Panc1 (cell line): ENCODE measurements at regions not wholly inside any gene's neighbourhood (a gene's known extent, or its start where the extent isn't known, plus 50 kb on each side); places are given as distances from the start of the nearest gene placed in this dataset.

Experiments
- ATAC-seq: fragments of 200-7000 bp; cut with Tn5 transposase; 2 replicates; pipeline ENCODE4 v1.9.1; 2020; ENCODE audit warnings: mild to moderate bottlenecking, moderate library complexity
- BruUV-seq: library from RNA; stranded (reverse); fragments of 400-500 nt; replicated peaks from 2 replicates; lab custom pipeline; 2021; lab: Mats Ljungman, UMichigan
- CTCF ChIA-PET: fragments of 300-600 bp; sonication (Branson Sonifier 250); formaldehyde crosslinking; loops from one replicate; lab custom pipeline; 2022; ENCODE audit warnings: antibody characterized with exemption; lab: Charles Lee
- POLR2A ChIA-PET: fragments of 300-600 bp; sonication (Branson Sonifier 250); formaldehyde crosslinking; loops from one replicate; lab custom pipeline; 2022; ENCODE audit warnings: antibody characterized with exemption; lab: Charles Lee
- DNase-seq: peaks from one replicate; pipeline ENCODE4 v3.0.0-alpha.2; 2010; ENCODE audit warnings: low read depth, low spot score
- H3K27ac ChIP-seq: 2 replicates; pipeline ENCODE4 v1.5.1; 2011; ENCODE audit warnings: mild to moderate bottlenecking, low read length, inconsistent platforms
- H3K27me3 ChIP-seq: fragments of 200-500 bp; sonication (Bioruptor generic); 2 replicates; pipeline ENCODE4 v1.6.0; 2014; ENCODE audit warnings: low read length, inconsistent platforms; ENCODE audit not compliant: control insufficient read depth, insufficient read depth
- H3K36me3 ChIP-seq: fragments of 200-500 bp; sonication (Bioruptor generic); 2 replicates; pipeline ENCODE4 v1.5.1; 2014; ENCODE audit warnings: inconsistent platforms, mild to moderate bottlenecking, low read length, moderate library complexity; ENCODE audit not compliant: control insufficient read depth, insufficient read depth
- H3K4me1 ChIP-seq: 2 replicates; pipeline ENCODE4 v1.5.1; 2011; ENCODE audit warnings: inconsistent platforms, mild to moderate bottlenecking, low read length, moderate library complexity; ENCODE audit not compliant: control insufficient read depth, insufficient read depth
- H3K4me3 ChIP-seq, 2 experiments: 2 replicates each; pipeline ENCODE4 v1.5.1; 2011 to 2012; ENCODE audit warnings: low read depth in 2 of 2, low read length in 2 of 2, mild to moderate bottlenecking in 2 of 2, inconsistent platforms in 1 of 2, moderate library complexity in 1 of 2
- H3K9me3 ChIP-seq: fragments of 200-500 bp; sonication (Bioruptor generic); 2 replicates; pipeline ENCODE4 v1.5.1; 2014; ENCODE audit warnings: low read depth, mild to moderate bottlenecking, inconsistent platforms, low read length, moderate library complexity; ENCODE audit not compliant: control insufficient read depth, insufficient read depth
- POLR2AphosphoS5 ChIP-seq: IDR thresholded peaks from 2 replicates; pipeline ENCODE4 v1.6.1; 2012; ENCODE audit warnings: mild to moderate bottlenecking, low read depth, low read length, moderate library complexity
- REST ChIP-seq, 2 experiments: IDR thresholded peaks; 2 replicates each; pipeline ENCODE4 v1.6.1; 2011 to 2012; ENCODE audit warnings: low read depth in 2 of 2, control low read depth in 1 of 2, low read length in 1 of 2, mild to moderate bottlenecking in 1 of 2, moderate library complexity in 1 of 2; ENCODE audit not compliant: insufficient read depth in 1 of 2
- SIN3A ChIP-seq: IDR thresholded peaks from 2 replicates; pipeline ENCODE4 v1.6.1; 2012; ENCODE audit warnings: low read depth, mild to moderate bottlenecking, low read length, moderate library complexity, borderline replicate concordance; ENCODE audit not compliant: insufficient read depth
- TCF7L2 ChIP-seq: IDR thresholded peaks from 2 replicates; pipeline ENCODE4 v1.6.1; 2011; ENCODE audit warnings: mild to moderate bottlenecking, low read depth, low read length, inconsistent platforms
- in situ Hi-C: cut with HindIII; loops from 2 replicates; pipeline ENCODE4 v1.10.0; 2016; ENCODE audit warnings: low sequenced_read_pairs, low pct_unique_long_range_greater_than_20kb
- intact Hi-C: fragments of 100-400 bp; cut with micrococcal nuclease; formaldehyde crosslinking; loops from one replicate; pipeline ENCODE4 v1.10.0; 2022; ENCODE audit not compliant: unreplicated experiment
- TF ChIP-seq, protein P1 (sequence below): fragments of 450-650 bp; IDR thresholded peaks from 2 replicates; pipeline ENCODE4 v1.5.1; 2017; ENCODE audit warnings: mild to moderate bottlenecking

DNA sequence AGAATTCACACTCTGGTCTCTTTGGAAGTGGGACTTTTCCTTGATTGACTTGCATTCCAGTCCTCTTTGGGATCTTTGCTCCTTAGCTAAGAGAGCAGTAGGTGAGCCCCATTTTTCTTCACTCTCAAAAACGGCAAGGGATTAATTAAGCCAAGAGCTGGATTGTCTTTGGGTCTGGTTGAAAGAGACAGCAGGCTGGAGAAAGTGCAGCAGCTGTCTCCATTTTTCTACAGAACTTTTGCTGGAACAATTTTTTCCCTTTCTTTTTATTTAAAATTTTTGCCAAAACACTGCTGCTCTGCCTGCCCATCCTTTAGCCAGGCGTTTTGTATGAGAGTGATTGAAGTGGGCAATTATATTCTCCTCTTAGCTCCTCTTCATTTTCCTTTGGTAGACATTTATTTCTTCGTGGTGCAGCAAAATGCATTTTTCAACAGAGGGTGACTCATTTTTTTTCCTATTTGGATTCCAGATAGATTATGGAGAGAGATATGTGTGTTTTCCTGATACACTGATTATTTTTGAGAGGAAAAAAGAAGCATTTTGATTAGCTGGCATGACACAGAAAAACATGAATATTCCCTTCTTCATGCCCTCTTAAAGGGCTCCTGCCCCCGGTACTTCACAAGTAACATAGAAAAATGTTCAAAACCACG is 371.2 kb upstream of the NBEA start:
- POLR2A ChIA-PET = no interaction called here
- Histone ChIP-seq H3K36me3 (no peaks in the 10 kb centered on the region), H3K27ac (no peak overlapping the region), H3K27me3 (no peaks in the 10 kb centered on the region), H3K4me1 (no peaks in the 10 kb centered on the region), H3K9me3 (no peaks in the 10 kb centered on the region), H3K4me3 (no peak overlapping the region)
- intact Hi-C loops = no loop called here
- DNase-seq (no peak), ATAC-seq (no peak)
- in situ Hi-C loops = no loop called here
- CTCF ChIA-PET = no interaction called here
- no TSS peak for BruUV-seq
- no peak for TF ChIP-seq REST (IDR thresholded peaks at IDR 0.05; ENCODE audit: insufficient read depth in 1 of 2, low read depth in 2 of 2, low read length in 1 of 2)
- TF ChIP-seq TCF7L2 = no peak
- TF ChIP-seq SIN3A = no peak
- TF ChIP-seq, protein P1, sequence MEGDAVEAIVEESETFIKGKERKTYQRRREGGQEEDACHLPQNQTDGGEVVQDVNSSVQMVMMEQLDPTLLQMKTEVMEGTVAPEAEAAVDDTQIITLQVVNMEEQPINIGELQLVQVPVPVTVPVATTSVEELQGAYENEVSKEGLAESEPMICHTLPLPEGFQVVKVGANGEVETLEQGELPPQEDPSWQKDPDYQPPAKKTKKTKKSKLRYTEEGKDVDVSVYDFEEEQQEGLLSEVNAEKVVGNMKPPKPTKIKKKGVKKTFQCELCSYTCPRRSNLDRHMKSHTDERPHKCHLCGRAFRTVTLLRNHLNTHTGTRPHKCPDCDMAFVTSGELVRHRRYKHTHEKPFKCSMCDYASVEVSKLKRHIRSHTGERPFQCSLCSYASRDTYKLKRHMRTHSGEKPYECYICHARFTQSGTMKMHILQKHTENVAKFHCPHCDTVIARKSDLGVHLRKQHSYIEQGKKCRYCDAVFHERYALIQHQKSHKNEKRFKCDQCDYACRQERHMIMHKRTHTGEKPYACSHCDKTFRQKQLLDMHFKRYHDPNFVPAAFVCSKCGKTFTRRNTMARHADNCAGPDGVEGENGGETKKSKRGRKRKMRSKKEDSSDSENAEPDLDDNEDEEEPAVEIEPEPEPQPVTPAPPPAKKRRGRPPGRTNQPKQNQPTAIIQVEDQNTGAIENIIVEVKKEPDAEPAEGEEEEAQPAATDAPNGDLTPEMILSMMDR = no peak
- no peak for TF ChIP-seq POLR2AphosphoS5

DNA sequence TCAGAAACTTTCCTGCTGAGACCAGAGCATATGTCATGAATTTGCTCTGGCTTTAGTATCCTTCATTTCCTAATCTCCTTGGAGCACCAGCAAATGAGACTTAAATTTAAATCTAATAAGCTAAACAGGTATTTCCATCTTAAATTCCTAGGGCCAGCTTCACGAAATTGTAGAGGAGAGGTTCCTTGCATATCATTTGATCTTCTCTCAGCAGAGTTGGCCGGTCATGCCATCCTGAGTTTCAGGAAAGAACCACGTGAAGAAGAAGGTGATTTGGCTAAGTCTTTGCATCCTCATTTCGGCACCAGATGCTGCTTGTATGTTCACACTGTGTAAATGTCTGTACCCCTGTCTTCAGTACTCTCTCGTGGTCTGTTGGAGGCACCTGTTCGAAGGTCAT is 370.4 kb upstream of the NBEA start:
- no peaks in the 10 kb centered on the region for H3K27me3 ChIP-seq
- ATAC-seq (no peak), DNase-seq (no peak)
- H3K4me1 ChIP-seq = no peaks in the 10 kb centered on the region
- TF ChIP-seq, protein P1 = no peak
- no peak for TF ChIP-seq REST (IDR thresholded peaks at IDR 0.05; ENCODE audit: insufficient read depth in 1 of 2, low read depth in 2 of 2, low read length in 1 of 2)
- TF ChIP-seq SIN3A = no peak
- no peak for TF ChIP-seq TCF7L2
- no peak for TF ChIP-seq POLR2AphosphoS5
- intact Hi-C loops (no loop called here), in situ Hi-C loops (no loop called here)
- H3K4me3 ChIP-seq = no peak overlapping the region
- H3K36me3 ChIP-seq = no peaks in the 10 kb centered on the region
- H3K9me3 ChIP-seq = no peaks in the 10 kb centered on the region
- BruUV-seq = no TSS peak
- no peak overlapping the region for H3K27ac ChIP-seq
- ChIA-PET CTCF (no interaction called here), POLR2A (no interaction called here)
